OCI-LY1 (cell line): ENCODE measurements at regions not wholly inside any gene's neighbourhood (a gene's known extent, or its start where the extent isn't known, plus 50 kb on each side); places are given as distances from the start of the nearest gene placed in this dataset.

Experiments
- H2AFZ ChIP-seq: fragments of 200-600 bp; sonication (generic), shearing (Covaris generic); 2 replicates; pipeline ENCODE4 v1.6.0; 2014; ENCODE audit warnings: antibody characterized with exemption, mild to moderate bottlenecking, low read length
- H3F3A ChIP-seq: fragments of 200-600 bp; sonication (generic), shearing (Covaris generic); 2 replicates; pipeline ENCODE4 v1.6.0; 2014; ENCODE audit warnings: mild to moderate bottlenecking, antibody characterized with exemption, low read length, moderate library complexity; ENCODE audit not compliant: insufficient read depth
- H3K27ac ChIP-seq: fragments of 200-600 bp; sonication (generic); 2 replicates; pipeline ENCODE4 v1.5.1; 2014; ENCODE audit warnings: low read length, mixed run types, mild to moderate bottlenecking, low read depth; ENCODE audit not compliant: poor library complexity, severe bottlenecking
- H3K27me3 ChIP-seq: fragments of 200-600 bp; sonication (generic); 2 replicates; pipeline ENCODE4 v1.6.0; 2014; ENCODE audit warnings: antibody characterized with exemption, mild to moderate bottlenecking, low read length, moderate library complexity; ENCODE audit not compliant: insufficient read depth
- H3K36me3 ChIP-seq: fragments of 200-600 bp; sonication (generic); 2 replicates; pipeline ENCODE4 v1.6.1; 2014; ENCODE audit warnings: mild to moderate bottlenecking, antibody characterized with exemption, low read length, moderate library complexity, mixed read lengths; ENCODE audit not compliant: insufficient read depth
- H3K4me1 ChIP-seq: fragments of 200-600 bp; sonication (generic); 2 replicates; pipeline ENCODE4 v1.5.1; 2014; ENCODE audit warnings: mild to moderate bottlenecking, low read length, moderate library complexity; ENCODE audit not compliant: insufficient read depth, severe bottlenecking
- H3K4me2 ChIP-seq: fragments of 200-600 bp; sonication (generic), shearing (Covaris generic); 2 replicates; pipeline ENCODE4 v1.6.1; 2014; ENCODE audit warnings: low read length
- H3K4me3 ChIP-seq: fragments of 200-600 bp; sonication (generic); 2 replicates; pipeline ENCODE4 v1.5.1; 2014; ENCODE audit warnings: low read length, low read depth, mild to moderate bottlenecking, mixed read lengths; ENCODE audit not compliant: poor library complexity, severe bottlenecking
- H3K79me2 ChIP-seq: fragments of 200-600 bp; shearing (Covaris generic); 2 replicates; pipeline ENCODE4 v1.6.1; 2016; ENCODE audit warnings: mixed run types, low read length, mixed read lengths; ENCODE audit not compliant: insufficient read depth
- H3K9ac ChIP-seq: fragments of 200-600 bp; sonication (generic), shearing (Covaris generic); 2 replicates; pipeline ENCODE4 v1.6.1; 2014; ENCODE audit warnings: mild to moderate bottlenecking, low read length, mixed read lengths
- H3K9me2 ChIP-seq: fragments of 200-600 bp; sonication (generic), shearing (Covaris generic); 2 replicates; pipeline ENCODE4 v1.6.1; 2014; ENCODE audit warnings: low read depth, mild to moderate bottlenecking, low read length, mixed read lengths
- H3K9me3 ChIP-seq: fragments of 200-600 bp; shearing (Covaris generic); 2 replicates; pipeline ENCODE4 v1.6.1; 2014; ENCODE audit warnings: low read length, mixed read lengths
- H4K20me1 ChIP-seq: fragments of 200-600 bp; sonication (generic), shearing (Covaris generic); 2 replicates; pipeline ENCODE4 v1.6.0; 2016; ENCODE audit warnings: mild to moderate bottlenecking, low read length; ENCODE audit not compliant: insufficient read depth
- CTCF ChIP-seq: fragments of 200-600 bp; sonication (generic), shearing (Covaris generic); IDR thresholded peaks from 2 replicates; pipeline ENCODE4 v1.5.1; 2017; ENCODE audit warnings: mild to moderate bottlenecking, antibody characterized with exemption, low read length, moderate library complexity, mixed read lengths
- EZH2 ChIP-seq: fragments of 200-600 bp; sonication (generic), shearing (Covaris generic); IDR thresholded peaks from 2 replicates; pipeline ENCODE4 v1.8.0; 2017; ENCODE audit warnings: borderline replicate concordance, mixed run types, mild to moderate bottlenecking, antibody characterized with exemption, low read length, moderate library complexity, mixed read lengths

GRCh38 chr21:35106246-35106835, 57.2 kb upstream of the RUNX1 start:
- Histone ChIP-seq H3K9me2 (no peaks in the 10 kb centered on the region), H3F3A (no peaks in the 10 kb centered on the region), H3K4me3 (no peak overlapping the region), H3K36me3 (no peaks in the 10 kb centered on the region), H3K4me2 (no peak overlapping the region), H3K9ac (no peak overlapping the region), H3K27me3 (no peaks in the 10 kb centered on the region), H3K27ac (no peak overlapping the region), H4K20me1 (no peaks in the 10 kb centered on the region), H3K4me1 (peaks cover 16% of the 10 kb centered on the region), H3K9me3 (no peaks in the 10 kb centered on the region), H3K79me2 (no peaks in the 10 kb centered on the region), H2AFZ (no peak overlapping the region)
- TF ChIP-seq CTCF (no peak), EZH2 (no peak)

GRCh38 chr21:35102488-35103371, 53.6 kb upstream of the RUNX1 start:
- peak overlapping the region; percentile 40 for H3K4me2 ChIP-seq
- H3K27ac ChIP-seq: peak overlapping the region; percentile 39
- peaks cover 16% of the 10 kb centered on the region for H3K4me1 ChIP-seq
- H3K9me3 ChIP-seq: no peaks in the 10 kb centered on the region
- no peaks in the 10 kb centered on the region for H3F3A ChIP-seq
- TF ChIP-seq CTCF (no peak), EZH2 (no peak)
- H3K4me3 ChIP-seq: peak overlapping the region; percentile 17
- H4K20me1 ChIP-seq: no peaks in the 10 kb centered on the region
- H3K36me3 ChIP-seq: no peaks in the 10 kb centered on the region
- no peaks in the 10 kb centered on the region for H3K79me2 ChIP-seq
- peak overlapping the region; percentile 22; the same call in 1 of the 2 replicates for H2AFZ ChIP-seq
- no peaks in the 10 kb centered on the region for H3K9me2 ChIP-seq
- H3K9ac ChIP-seq: no peak overlapping the region; the same call in 1 of the 2 replicates
- no peaks in the 10 kb centered on the region for H3K27me3 ChIP-seq

GRCh38 chr21:35100349-35100811, 51.3 kb upstream of the RUNX1 start:
- Histone ChIP-seq H2AFZ (no peak overlapping the region), H3K4me1 (peaks cover 16% of the 10 kb centered on the region), H3K4me3 (no peak overlapping the region), H3K9ac (no peak overlapping the region), H3K79me2 (no peaks in the 10 kb centered on the region), H3K27ac (no peak overlapping the region), H4K20me1 (no peaks in the 10 kb centered on the region), H3K9me2 (no peaks in the 10 kb centered on the region), H3F3A (no peaks in the 10 kb centered on the region), H3K9me3 (no peaks in the 10 kb centered on the region), H3K36me3 (no peaks in the 10 kb centered on the region), H3K27me3 (no peaks in the 10 kb centered on the region), H3K4me2 (no peak overlapping the region)
- TF ChIP-seq CTCF (no peak), EZH2 (no peak)
